ENCODE measurements at regions not wholly inside any gene's neighbourhood (a gene's known extent, or its start where the extent isn't known, plus 50 kb on each side); places are given as distances from the start of the nearest gene placed in this dataset.
"Not testable (repeated sequence)": the region's sequence is repeated elsewhere in the genome, so short reads cannot be mapped to it uniquely, and the experiment has no call there.

DNA sequence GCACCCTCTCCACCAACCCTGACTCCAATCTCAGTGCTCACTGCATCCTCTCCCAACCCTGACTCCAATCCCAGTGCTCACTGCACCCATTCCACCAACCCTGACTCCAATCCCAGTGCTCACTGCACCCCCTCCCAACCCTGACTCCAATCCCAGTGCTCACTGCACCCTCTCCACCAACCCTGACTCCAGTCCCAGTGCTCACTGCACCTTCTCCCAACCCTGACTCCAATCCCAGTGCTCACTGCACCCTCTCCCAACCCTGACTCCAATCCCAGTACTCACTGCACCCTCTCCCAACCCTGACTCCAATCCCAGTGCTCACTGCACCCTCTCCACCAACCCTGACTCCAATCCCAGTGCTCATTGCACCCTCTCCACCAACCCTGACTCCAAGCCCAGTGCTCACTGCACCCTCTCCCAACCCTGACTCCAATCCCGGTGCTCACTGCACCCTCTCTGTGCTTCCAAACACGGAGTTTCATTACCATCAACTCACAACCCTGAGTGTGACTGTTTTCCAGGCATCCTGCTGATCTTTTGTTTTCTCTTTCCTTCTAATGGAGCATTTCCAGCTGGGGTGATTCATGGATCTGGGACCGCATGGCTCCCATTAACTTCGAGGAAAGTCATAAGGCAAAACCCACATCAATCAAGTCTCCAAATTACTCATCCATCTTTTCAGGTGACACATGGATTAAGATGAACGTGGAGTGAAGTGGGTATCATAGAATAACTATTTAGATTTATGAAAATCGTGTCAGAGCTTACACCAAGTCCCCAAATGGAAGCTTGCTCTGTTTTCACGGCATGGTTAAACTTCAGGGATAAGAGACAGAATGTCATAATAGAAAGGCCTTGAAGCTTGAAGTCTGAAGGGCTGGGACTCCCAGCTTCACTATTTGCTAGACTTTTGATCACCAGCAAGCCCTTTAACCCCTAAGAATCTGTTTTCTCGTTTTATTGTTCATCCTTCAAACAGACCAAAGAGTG, 135.3 kb upstream of the ZNF618 start:
- not testable (repeated sequence) for TF ChIP-seq YY1 (IDR thresholded peaks at IDR 0.05; ENCODE audit: low read depth); RAD21 (IDR thresholded peaks at IDR 0.05; ENCODE audit: low read depth); EP300 (IDR thresholded peaks at IDR 0.05; ENCODE audit: borderline replicate concordance); TCF12 (IDR thresholded peaks at IDR 0.05; ENCODE audit: low read depth); FOXM1 (IDR thresholded peaks at IDR 0.05; ENCODE audit: borderline replicate concordance, low read depth); CEBPB (IDR thresholded peaks at IDR 0.05); ZBTB7A (IDR thresholded peaks at IDR 0.05; ENCODE audit: low read depth)
- TF ChIP-seq, protein P1, sequence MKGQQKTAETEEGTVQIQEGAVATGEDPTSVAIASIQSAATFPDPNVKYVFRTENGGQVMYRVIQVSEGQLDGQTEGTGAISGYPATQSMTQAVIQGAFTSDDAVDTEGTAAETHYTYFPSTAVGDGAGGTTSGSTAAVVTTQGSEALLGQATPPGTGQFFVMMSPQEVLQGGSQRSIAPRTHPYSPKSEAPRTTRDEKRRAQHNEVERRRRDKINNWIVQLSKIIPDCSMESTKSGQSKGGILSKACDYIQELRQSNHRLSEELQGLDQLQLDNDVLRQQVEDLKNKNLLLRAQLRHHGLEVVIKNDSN (IDR thresholded peaks at IDR 0.05): not testable (repeated sequence)
- TF ChIP-seq, protein P2, sequence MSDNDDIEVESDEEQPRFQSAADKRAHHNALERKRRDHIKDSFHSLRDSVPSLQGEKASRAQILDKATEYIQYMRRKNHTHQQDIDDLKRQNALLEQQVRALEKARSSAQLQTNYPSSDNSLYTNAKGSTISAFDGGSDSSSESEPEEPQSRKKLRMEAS (IDR thresholded peaks at IDR 0.05): 0 out of 2 replicates have a peak, but pooled peaks have one; percentile 19
- TF ChIP-seq, protein P3, sequence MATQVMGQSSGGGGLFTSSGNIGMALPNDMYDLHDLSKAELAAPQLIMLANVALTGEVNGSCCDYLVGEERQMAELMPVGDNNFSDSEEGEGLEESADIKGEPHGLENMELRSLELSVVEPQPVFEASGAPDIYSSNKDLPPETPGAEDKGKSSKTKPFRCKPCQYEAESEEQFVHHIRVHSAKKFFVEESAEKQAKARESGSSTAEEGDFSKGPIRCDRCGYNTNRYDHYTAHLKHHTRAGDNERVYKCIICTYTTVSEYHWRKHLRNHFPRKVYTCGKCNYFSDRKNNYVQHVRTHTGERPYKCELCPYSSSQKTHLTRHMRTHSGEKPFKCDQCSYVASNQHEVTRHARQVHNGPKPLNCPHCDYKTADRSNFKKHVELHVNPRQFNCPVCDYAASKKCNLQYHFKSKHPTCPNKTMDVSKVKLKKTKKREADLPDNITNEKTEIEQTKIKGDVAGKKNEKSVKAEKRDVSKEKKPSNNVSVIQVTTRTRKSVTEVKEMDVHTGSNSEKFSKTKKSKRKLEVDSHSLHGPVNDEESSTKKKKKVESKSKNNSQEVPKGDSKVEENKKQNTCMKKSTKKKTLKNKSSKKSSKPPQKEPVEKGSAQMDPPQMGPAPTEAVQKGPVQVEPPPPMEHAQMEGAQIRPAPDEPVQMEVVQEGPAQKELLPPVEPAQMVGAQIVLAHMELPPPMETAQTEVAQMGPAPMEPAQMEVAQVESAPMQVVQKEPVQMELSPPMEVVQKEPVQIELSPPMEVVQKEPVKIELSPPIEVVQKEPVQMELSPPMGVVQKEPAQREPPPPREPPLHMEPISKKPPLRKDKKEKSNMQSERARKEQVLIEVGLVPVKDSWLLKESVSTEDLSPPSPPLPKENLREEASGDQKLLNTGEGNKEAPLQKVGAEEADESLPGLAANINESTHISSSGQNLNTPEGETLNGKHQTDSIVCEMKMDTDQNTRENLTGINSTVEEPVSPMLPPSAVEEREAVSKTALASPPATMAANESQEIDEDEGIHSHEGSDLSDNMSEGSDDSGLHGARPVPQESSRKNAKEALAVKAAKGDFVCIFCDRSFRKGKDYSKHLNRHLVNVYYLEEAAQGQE (IDR thresholded peaks at IDR 0.05; ENCODE audit: low read depth): not testable (repeated sequence)

Data from Ishikawa (cell line).